ENCODE measurements at regions not wholly inside any gene's neighbourhood (a gene's known extent, or its start where the extent isn't known, plus 50 kb on each side); places are given as distances from the start of the nearest gene placed in this dataset.
"Not testable (repeated sequence)": the region's sequence is repeated elsewhere in the genome, so short reads cannot be mapped to it uniquely, and the experiment has no call there.

DNA sequence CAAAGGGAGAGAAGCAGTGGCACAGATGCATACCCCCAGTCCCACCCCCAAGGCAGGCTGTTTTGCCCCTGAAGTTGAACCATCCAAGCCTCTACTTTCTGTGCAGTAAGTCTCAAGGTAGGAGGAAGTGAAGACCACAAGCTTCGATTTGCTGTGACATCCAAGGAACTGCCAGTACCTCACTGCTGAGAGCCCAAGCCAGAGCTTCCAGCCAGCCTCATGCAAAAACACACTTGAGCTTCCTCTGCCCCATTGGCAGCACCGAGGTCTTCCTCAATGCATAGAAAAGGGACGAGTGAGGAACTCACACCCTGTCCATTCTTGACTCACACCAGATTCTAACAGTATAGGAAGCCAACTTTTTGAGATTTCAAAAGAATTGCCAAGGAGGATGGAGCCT, 311.7 kb downstream of the BCL2L11 start:
- not testable (repeated sequence) for DNase-seq

DNA sequence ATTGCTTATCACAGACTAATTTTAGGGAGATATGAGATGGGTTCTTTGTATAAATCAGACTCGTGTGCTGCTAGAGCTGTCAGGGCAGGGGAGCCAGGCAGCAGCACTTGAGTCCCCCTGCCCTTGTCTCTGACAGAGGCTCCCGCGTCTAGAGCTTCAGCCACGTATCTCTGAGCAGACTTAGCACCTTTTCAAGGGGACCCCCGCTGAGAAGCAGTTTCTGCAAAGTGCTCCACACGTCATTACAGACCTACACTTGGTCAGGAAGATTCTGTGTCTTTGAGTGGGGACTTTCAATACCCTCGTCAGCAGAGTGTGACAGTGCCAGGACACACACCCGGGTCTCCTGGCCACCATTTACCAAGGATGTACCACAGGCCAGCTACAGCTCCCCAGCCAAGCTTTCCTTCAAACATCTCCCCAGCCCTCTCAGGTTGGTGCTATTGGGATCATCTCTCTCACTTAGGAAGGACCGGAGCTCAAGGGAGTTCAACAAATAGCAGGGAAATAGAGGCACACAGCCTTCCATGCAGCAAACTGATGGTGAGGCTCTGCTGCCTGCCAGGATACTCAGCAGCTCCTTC, 312.3 kb downstream of the BCL2L11 start:
- not testable (repeated sequence) for DNase-seq

DNA sequence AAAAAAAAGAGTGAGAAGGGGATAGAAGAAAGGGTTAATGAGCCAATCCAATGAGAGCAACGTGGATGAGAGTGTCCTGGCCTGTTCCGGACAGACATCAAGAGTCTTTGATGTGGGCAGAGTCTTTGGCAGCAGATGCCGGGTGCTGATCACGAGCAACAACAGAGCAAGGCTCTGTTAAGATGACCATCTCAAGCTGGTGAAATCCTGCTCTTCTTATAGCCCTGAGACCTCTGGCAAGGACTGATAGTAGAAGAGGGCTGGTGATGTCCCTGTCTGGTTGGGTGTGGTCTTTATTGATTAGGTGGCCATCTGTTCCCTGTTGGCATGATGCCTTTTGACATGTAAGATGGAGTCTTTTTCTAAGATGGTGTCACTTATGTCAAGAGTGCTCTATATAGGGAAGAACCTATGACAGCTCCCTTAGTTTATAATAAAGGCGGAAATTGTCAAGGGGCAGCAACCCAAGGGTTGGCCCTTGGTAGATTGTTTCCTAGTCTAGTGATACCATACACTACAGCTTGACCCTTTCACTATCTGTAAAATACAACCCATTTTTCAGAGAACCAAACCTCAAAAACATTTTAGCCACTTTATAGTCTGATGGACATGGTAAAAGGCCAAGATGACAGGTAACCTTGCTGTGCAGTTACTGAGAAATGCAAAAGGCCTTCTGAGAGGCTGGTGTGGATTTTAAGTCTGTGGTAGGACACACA, 313.3 kb downstream of the BCL2L11 start:
- DNase-seq, result not testable (repeated sequence)

DNA sequence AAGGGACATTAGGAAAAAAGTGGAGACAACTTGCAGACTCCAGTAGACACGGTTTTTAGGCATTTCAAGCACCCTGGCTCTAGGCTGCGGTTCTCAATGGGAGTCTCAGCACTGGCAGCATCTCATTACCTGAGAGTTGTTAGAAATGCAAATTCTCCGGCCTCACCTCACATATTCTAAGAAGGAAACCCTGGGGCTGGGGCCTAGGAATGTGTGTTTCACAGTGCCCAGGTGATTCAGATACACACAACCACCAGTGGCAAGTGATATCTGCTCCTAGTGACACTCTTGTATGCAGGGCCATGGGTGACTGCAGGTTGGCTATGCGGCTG, 313.9 kb downstream of the BCL2L11 start:
- DNase-seq, result not testable (repeated sequence)

DNA sequence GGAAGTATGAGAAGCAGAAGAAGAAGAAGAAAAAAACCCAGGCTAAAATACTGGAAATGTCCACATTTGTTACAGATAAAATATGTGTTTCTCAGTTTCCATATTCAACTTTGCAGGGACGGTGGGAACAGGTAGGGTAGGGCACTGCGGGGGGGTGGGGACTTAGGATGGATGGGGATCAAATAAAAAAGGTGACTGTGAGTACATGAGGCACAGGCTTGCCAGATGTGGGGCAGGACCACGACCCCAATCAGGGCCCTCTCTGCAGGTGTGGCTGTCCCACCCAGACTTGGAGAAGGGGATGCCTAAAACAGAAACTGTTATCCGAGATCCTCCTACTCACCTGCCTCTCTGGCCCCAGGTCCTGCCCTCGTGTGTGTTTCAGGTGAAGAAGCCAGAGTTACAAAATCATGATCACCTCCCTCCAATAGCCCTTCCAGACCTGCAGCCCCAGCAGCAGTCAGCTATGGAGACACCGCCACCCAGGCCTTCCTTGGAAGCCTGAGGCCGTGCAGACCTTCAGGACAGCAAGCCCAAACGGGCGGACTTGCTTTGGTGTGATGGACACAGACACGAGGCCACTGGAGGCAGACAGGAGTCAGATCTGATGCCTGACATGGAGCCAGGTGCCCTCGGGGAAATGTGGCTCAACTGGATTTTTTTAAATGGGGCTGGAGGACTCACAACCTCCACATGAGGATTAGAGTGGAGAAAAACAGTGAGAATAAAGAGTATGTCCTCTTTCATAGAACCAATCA, 315.0 kb downstream of the BCL2L11 start:
- DNase-seq, result not testable (repeated sequence)

DNA sequence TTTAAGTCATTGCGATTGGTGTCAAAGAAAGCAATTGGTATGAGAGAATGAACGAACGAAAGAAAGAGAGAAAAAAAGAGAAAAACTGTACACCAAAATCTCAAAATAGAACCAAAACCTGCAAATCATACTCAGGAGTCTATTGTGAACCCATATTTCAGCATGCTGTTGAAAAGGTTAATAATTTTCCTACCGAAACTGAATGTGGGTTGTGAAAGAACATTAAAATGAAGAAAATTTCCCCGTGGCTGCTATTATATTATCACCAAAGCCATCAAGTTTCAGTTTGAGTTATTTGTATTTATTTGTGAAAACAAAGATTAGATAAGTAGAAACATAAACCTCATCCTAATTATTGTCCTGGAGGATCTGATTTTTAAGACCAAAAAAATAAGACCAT, 315.7 kb downstream of the BCL2L11 start:
- DNase-seq, result not testable (repeated sequence)

DNA sequence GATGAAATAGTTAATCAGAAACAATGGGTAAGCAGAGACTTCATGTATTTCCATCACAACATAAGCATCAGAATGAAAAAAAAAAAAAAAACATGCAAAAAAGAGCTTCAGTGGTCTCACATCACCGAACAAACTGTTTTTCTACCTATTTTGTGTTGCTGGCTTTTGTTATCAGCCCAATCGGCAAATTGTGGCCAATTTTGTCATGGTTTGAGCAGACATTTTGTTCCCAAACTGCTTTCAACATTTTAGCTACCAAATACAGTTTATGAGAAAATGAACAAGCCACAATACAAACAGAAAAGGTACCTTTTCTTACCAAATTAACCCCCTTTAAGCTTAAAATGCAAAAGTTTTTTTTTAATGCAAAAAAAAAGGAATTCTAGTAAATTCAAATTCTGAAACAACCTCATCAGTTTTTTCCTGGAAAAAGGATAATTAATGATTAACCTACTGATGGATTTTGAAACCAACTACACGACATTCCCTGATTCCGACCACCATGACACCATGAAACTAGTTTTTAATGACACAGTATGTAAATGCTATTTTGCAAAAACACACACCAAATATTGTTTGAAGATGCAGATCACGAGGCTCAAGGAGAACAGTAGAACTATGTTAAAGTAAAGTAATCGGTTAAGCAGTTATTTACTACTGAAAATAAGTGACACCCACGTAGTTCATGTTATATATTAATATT, 316.7 kb downstream of the BCL2L11 start:
- DNase-seq, result not testable (repeated sequence)

DNA sequence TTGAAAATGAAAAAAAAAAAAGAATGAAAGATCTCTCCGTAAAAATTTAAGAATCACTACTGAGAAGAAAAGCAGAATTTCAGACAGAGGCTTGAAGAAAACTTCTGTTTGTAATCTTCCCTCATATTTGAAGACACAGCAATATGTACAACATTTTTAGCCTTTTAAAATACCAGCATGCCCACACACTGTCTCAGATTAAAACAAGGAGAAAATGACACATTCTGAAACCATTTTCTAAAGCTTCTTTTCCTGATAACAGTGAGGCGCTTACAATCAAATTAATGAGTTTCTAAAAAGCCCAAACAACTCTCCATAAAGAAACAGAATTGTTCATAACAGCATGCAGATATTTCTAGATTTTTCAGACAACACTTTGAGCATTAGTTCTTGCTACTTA, 317.4 kb downstream of the BCL2L11 start:
- not testable (repeated sequence) for DNase-seq

DNA sequence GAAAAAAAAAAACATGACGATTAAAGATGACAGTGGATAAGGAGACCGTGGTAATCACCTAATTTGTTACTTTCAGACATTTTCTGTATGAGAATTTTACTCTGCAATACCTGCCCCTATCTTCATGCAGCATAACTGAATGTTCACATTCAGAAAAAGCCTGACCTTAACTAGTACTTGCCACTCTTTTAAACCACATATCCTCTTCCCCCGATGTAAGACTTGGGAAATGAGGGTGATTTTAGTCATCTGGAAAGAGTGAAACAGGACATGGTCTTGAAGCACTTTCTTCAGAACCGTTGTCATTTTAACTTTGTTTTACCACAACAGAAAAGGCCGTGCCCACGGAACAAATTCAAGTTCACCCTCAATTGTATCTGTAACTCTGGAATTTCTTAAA, 318.5 kb downstream of the BCL2L11 start:
- not testable (repeated sequence) for DNase-seq

DNA sequence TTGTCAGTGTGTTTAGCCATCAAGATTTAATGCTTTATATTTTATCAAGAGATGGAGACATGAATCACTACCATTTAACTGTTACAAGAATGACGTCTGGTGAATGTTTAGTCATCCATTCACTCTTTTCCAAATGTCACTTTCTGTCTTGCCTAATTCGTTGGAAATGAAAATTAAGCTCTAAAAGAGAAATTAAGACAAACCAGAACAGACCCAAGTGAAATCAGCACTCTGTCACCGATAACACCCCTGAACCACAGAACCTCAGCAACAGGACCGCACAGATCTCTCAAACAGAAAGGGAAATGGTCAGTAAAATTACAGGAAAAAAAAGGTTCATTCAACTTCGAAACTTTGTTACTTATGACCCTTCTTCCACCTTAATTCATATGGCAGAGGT, 320.9 kb downstream of the BCL2L11 start:
- DNase-seq, result peak; percentile 18

DNA sequence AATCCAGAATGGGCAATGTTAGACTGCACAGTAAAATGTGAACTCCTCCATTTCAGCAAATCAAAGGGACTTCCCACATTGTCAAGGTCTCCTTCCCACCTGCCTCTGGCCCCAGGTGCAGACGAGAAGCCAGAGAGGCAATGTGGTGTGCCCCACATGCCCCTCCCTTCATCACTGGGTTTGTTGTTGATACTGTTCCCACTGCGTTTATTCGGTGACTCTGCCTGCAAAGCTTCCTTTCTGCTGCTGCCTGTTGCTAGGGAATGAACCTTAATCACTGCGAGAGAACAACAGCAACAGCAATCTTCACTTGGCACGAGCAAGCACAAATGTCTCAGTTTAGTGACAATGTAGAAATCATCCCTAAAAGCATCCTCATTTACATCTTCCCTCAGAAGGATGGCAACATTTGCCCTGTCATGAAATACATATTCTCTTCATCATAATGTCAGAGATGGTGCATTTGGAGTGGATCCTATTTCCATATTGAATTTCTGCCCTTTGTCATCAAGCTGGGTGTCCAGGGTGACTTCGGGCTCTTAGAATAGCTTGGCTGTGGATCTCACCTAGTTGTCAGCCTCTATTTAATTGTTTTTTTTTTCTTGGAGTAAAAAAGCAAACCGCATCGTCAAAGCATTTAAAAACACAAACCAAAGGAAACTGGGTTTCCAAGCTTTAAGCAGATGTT, 322.2 kb downstream of the BCL2L11 start:
- not testable (repeated sequence) for DNase-seq

DNA sequence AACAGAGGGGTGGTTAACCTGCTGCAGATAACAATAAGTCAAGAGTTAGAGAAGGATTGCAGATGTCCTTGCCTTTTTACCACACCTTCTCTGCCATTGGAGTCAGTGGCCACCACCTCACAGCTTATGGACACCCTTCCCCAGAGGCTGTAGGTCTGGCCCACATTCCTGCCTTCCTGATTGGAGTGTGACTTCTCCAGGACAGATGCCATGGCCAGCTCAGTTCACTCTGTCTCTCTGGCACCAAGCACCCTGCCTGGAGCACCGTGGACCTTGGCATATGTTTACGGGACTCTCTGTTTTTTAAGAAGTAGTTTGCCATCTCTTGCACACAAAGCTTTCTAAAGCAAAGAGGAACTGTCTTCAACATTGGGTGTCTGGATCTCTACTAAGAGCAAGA, 323.8 kb downstream of the BCL2L11 start:
- not testable (repeated sequence) for DNase-seq

DNA sequence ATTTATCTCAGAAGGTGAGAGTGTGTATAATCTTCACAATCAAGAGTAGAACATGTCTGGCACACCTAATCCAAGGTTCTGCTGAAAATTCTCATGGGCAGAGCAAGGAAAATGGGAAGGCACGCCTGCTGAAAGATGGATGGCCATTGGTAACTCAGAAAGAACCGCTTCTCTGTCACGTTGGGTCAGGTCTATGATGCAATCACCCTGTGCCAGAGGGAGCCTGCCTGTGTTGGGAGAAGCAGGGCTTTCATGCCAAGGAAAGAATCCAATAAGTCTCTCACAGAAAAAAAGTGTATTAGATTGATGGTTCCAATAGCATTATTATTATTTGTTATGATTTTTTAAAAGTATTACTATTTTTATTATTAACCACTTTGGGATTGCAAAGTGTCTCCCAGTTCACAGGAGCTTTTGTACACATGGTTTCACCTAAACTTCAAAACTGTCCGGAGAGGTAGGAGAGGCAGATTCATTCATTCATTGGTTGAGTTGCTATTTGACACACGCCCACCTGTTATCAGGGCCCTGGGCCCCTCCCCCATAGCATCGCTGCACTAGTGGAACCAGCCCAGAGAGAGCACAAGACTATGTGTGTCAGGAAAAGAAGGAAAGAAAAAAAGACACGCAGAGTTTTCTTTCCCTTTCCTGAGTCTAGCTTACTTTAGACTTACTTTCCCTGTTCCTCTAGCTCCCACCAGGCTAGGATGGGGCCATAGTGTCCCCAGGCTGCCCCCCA, 324.6 kb downstream of the BCL2L11 start:
- DNase-seq, result not testable (repeated sequence)

DNA sequence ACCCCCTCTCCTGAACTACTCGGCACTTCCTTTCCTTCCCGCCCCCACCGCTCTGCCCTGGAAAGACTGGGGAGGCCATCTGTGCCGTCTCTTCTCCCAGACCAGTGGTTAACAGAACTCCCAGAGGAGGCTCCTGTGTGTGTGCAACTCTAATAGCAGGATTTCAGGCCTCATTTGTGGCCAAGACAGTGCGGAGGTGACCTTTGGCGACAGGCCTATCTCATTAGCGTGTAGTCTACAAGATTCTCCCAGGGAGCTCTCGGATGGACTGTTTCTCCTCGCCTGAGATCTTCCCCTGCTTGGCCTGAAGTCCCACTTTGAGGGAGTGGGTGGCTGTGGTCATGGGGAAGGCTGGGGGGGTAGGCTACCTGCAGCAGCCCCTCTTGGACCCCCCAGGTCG, 325.2 kb downstream of the BCL2L11 start:
- DNase-seq, result not testable (repeated sequence)

DNA sequence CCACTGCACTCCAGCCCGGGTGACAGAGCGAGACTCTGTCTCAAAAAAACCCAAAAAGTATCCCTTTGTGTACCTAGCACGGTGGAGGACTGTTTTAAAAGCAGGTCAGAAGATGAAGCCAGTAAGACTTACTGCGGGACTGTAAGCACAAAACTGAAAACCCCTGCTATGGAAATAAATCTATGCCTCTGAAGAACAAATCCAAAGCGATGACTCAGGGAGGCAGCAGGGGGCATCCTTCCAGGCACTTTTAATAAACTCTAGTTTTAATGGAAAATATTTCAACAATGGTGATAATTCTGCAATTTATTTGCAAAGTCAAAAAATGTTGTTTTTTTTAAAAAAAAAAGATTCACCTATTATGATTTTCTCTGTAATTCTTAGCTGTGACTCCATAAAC, 326.8 kb downstream of the BCL2L11 start:
- DNase-seq, result not testable (repeated sequence)

DNA sequence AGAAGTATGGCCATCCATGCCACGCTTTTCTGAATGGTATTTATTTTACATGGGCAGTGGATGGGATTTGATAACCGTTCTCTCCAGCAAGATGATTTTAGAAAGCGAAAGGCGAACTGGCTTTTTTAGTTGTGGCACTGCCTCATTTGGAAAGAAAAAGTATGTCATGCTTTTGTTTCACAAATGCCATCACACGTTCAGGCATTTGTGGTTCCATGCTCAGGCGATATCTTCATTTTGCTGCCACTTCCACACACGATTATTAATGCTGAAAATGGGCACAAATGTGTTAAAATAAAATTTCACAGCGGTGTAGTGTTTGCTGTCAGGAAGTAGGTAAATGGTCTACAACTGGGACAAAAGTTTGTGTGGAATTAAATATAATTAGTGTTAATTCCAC, 328.1 kb downstream of the BCL2L11 start:
- DNase-seq, result not testable (repeated sequence)

DNA sequence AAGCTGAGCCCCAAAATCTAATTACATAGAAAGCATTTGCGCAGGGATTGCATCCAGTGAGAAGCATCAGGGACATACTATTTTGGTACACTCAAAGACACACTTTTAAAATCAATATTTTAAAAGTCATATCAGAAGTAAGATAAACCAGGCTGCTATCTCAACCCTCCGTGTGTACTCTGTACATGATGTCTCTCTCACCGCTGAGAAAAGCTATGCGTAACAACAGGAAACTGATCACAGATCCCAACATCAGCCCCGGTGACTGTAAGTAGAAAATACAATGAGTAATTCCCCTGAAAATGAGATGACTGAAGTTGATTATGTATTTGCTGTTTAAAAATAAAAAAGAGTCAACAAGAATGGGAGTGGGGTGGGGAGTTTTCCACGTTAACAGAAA, 329.8 kb downstream of the BCL2L11 start:
- DNase-seq, result not testable (repeated sequence)

DNA sequence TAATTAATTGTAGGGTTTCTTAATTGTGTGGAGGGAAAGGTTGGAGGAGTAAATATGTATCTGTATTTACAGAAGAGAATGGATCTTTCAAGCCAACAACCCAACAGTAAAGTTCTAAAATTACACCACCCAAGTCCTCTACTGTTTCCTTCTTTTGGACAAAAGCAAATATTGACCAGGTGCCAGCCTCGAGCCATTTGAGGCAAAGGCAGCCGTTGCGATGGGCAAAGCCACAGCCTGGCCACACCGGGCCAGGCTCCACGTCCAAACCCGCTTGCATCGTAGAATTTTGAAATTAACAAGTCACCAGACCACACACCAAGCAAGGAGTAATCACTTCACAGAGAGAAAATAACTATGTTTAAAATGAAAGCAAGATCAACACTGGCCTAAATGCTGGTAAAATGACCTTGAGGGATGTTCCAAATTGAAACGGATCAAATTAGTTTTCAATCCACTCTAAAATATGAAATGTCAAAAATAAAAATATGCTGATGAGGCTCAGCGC, 331.0 kb downstream of the BCL2L11 start:
- not testable (repeated sequence) for DNase-seq

DNA sequence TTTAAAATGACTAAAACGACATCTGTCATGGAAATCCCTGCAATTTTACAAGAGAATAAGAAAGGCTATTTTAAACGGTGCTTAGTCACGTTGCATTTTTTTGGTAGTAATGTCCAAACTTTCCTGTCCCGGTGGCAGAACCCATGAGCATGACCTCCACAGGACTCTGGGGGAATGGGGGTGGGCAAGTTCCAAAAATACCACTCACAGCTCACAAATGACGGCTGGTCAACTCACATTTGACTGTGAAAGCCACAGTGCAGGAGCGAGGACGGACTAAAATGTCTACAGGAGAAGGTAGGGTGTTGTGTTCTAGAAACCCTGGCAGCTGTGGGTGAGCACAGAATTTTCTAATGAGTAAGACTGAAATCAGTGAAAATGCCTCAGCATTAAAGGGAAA, 331.5 kb downstream of the BCL2L11 start:
- not testable (repeated sequence) for DNase-seq

DNA sequence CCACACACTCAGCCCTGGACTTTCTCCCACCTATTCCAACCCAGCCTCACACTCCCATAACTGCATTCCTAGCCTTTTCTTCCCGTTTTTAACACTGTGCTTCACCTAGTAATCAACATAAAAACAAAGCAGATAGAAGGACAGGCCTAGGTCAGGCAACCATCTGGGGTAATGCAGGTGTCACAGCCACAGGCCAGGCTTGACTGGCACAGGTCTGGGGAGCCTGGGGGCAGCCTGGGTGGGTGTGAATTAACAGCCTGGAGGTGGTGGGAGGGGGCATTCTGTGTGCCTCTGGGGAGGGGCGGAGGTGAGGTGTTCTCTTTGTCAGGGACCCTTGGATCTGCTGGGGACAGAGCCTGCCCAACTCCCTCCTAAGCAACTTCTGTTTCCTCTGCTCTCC, 332.6 kb downstream of the BCL2L11 start:
- not testable (repeated sequence) for DNase-seq

DNA sequence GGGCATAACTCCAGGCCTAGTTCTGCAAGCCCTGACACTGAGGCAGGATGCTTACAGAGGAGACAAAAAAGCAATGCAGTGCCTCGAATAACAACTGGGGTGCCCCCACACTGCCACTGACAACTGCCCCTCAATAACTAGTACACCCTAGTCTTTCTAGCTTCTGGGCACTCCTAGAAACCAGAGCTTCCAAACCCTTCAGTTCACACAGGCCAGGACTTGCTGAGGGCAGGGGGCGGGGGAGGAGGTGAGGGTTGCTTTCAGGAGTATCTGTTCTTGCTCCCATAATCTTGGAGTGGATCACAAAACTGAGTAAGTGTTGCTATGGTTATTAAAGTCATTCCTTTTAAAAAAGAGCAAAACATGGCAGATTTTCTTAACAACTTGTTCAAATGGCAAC, 333.1 kb downstream of the BCL2L11 start:
- not testable (repeated sequence) for DNase-seq

DNA sequence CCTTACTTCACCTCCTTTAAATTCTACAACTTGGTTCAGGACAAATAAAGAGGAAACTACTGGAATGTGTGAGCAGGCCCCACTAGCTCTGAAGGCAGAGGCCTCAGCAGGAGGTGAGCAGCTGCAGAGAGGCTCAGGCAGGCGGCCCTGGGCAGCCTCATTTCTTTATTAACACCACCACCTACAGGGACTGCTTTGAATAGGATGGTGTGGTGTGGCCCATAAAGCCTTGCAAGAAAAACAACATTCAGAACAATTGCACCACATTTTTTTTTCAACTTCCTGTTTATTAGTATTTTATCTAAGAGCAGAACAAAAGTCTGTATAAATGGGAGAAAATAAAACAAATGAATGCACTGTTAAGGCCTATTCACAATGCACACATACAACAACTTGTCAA, 333.7 kb downstream of the BCL2L11 start:
- DNase-seq, result not testable (repeated sequence)
